ENCODE measurements at regions not wholly inside any gene's neighbourhood (a gene's known extent, or its start where the extent isn't known, plus 50 kb on each side); places are given as distances from the start of the nearest gene placed in this dataset.

DNA sequence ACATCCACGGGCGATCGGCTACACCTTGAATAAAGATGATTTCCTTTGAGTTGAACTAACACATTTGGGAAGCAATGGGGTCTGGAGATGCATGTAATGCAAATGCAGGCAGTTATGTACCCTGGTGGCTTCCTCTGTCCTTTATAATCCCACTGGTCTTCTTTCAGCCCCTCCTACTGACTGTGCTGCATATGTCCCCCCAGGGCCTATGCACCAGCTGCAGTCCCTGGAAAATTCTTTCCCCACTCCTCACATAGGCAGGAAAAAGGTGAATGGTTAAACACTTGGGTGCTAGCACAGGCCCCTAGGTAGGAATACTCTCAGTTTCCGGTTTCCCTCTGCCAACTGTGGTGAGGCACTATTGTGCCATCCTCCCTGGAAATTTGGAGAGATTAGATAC is 294.8 kb upstream of the SOX5 start:
- H3K79me2 ChIP-seq (ENCODE audit: insufficient read depth, low read length) = no peaks in the 10 kb centered on the region
- no peak overlapping the region for H3K4me3 ChIP-seq (replicated peaks in 1 of 2; ENCODE audit: low read depth in 1 of 2, low read length in 2 of 2)
- H3K4me1 ChIP-seq (ENCODE audit: control insufficient read depth in 1 of 2, insufficient read depth in 2 of 2, low read length in 2 of 2) = no peaks in the 10 kb centered on the region
- DNase-seq (ENCODE audit: low read depth, low spot score) (no peak), ATAC-seq (no peak)
- RAD21 ChIA-PET (ENCODE audit: low non-redundant PET in 1 of 2, low total read pairs in 2 of 2, uncharacterized antibody in 2 of 2, unreplicated experiment in 2 of 2) = no interaction called here
- H3K27me3 ChIP-seq (ENCODE audit: insufficient read depth, low read length) = no peaks in the 10 kb centered on the region
- intact Hi-C loops (cut with micrococcal nuclease) = no loop called here
- no peaks in the 10 kb centered on the region for H3K36me3 ChIP-seq (ENCODE audit: control insufficient read depth in 1 of 2, insufficient read depth in 2 of 2, low read length in 2 of 2)
- CTCF ChIA-PET = no interaction called here
- H3K27ac ChIP-seq (ENCODE audit: low read depth, low read length) = no peak overlapping the region
- no peak overlapping the region for H2AFZ ChIP-seq (ENCODE audit: low read depth, low read length, poor library complexity, severe bottlenecking)
- no TSS peak for BruUV-seq (replicated peaks)
- H3K9me2 ChIP-seq (ENCODE audit: insufficient read depth) = no peaks in the 10 kb centered on the region
- H3K9me3 ChIP-seq (ENCODE audit: control insufficient read depth in 1 of 2, insufficient read depth in 1 of 2, low read depth in 1 of 2, low read length in 2 of 2) = peaks cover 0 to 5% of the 10 kb centered on the region in 2 experiments; a peak in 2 of 4 replicates
- no peak overlapping the region for H3K9ac ChIP-seq (ENCODE audit: low read length)
- POLR2A ChIA-PET = no interaction called here
- TF ChIP-seq SRF (IDR thresholded peaks at IDR 0.05; ENCODE audit: low read depth) (no peak), ZFX (IDR thresholded peaks at IDR 0.05) (no peak), YY1 (IDR thresholded peaks at IDR 0.05; ENCODE audit: extremely low read depth, insufficient replicate concordance, low read depth, low read length) (no peak), JUND (IDR thresholded peaks at IDR 0.05) (no peak), SP1 (IDR thresholded peaks at IDR 0.05; ENCODE audit: low read depth) (no peak), CEBPB (IDR thresholded peaks at IDR 0.05; ENCODE audit: low read depth) (no peak), SIN3A (IDR thresholded peaks at IDR 0.05; ENCODE audit: low read depth) (no peak), TCF7L2 (IDR thresholded peaks at IDR 0.05; ENCODE audit: borderline replicate concordance, extremely low read depth, insufficient read depth, insufficient read length) (no peak), EZH2phosphoT487 (IDR thresholded peaks at IDR 0.05; ENCODE audit: borderline replicate concordance) (no peak), ELF1 (IDR thresholded peaks at IDR 0.05; ENCODE audit: borderline replicate concordance, low read depth) (no peak), CBX3 (IDR thresholded peaks at IDR 0.05; ENCODE audit: low read depth) (no peak)
- TF ChIP-seq, protein P1, sequence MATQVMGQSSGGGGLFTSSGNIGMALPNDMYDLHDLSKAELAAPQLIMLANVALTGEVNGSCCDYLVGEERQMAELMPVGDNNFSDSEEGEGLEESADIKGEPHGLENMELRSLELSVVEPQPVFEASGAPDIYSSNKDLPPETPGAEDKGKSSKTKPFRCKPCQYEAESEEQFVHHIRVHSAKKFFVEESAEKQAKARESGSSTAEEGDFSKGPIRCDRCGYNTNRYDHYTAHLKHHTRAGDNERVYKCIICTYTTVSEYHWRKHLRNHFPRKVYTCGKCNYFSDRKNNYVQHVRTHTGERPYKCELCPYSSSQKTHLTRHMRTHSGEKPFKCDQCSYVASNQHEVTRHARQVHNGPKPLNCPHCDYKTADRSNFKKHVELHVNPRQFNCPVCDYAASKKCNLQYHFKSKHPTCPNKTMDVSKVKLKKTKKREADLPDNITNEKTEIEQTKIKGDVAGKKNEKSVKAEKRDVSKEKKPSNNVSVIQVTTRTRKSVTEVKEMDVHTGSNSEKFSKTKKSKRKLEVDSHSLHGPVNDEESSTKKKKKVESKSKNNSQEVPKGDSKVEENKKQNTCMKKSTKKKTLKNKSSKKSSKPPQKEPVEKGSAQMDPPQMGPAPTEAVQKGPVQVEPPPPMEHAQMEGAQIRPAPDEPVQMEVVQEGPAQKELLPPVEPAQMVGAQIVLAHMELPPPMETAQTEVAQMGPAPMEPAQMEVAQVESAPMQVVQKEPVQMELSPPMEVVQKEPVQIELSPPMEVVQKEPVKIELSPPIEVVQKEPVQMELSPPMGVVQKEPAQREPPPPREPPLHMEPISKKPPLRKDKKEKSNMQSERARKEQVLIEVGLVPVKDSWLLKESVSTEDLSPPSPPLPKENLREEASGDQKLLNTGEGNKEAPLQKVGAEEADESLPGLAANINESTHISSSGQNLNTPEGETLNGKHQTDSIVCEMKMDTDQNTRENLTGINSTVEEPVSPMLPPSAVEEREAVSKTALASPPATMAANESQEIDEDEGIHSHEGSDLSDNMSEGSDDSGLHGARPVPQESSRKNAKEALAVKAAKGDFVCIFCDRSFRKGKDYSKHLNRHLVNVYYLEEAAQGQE (IDR thresholded peaks at IDR 0.05; ENCODE audit: low read depth) = no peak
- TF ChIP-seq, protein P2, sequence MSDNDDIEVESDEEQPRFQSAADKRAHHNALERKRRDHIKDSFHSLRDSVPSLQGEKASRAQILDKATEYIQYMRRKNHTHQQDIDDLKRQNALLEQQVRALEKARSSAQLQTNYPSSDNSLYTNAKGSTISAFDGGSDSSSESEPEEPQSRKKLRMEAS (IDR thresholded peaks at IDR 0.05) = no peak
- TF ChIP-seq, protein P3, sequence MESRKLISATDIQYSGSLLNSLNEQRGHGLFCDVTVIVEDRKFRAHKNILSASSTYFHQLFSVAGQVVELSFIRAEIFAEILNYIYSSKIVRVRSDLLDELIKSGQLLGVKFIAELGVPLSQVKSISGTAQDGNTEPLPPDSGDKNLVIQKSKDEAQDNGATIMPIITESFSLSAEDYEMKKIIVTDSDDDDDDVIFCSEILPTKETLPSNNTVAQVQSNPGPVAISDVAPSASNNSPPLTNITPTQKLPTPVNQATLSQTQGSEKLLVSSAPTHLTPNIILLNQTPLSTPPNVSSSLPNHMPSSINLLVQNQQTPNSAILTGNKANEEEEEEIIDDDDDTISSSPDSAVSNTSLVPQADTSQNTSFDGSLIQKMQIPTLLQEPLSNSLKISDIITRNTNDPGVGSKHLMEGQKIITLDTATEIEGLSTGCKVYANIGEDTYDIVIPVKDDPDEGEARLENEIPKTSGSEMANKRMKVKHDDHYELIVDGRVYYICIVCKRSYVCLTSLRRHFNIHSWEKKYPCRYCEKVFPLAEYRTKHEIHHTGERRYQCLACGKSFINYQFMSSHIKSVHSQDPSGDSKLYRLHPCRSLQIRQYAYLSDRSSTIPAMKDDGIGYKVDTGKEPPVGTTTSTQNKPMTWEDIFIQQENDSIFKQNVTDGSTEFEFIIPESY (IDR thresholded peaks at IDR 0.05; ENCODE audit: extremely low read depth, insufficient replicate concordance, low read length) = no peak
- TF ChIP-seq, protein P4, sequence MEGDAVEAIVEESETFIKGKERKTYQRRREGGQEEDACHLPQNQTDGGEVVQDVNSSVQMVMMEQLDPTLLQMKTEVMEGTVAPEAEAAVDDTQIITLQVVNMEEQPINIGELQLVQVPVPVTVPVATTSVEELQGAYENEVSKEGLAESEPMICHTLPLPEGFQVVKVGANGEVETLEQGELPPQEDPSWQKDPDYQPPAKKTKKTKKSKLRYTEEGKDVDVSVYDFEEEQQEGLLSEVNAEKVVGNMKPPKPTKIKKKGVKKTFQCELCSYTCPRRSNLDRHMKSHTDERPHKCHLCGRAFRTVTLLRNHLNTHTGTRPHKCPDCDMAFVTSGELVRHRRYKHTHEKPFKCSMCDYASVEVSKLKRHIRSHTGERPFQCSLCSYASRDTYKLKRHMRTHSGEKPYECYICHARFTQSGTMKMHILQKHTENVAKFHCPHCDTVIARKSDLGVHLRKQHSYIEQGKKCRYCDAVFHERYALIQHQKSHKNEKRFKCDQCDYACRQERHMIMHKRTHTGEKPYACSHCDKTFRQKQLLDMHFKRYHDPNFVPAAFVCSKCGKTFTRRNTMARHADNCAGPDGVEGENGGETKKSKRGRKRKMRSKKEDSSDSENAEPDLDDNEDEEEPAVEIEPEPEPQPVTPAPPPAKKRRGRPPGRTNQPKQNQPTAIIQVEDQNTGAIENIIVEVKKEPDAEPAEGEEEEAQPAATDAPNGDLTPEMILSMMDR (IDR thresholded peaks at IDR 0.05 in 2 of 3, conservative IDR thresholded peaks at IDR 0.05 in 1 of 3; ENCODE audit: borderline replicate concordance in 1 of 3, insufficient read depth in 1 of 3, low read depth in 2 of 3, low read length in 2 of 3) = no peak
- no peak overlapping the region for H3K4me2 ChIP-seq (ENCODE audit: low read length)
- no peaks in the 10 kb centered on the region for H4K20me1 ChIP-seq (ENCODE audit: insufficient read depth)

All from HCT116 (cell line).